ENCODE measurements at regions not wholly inside any gene's neighbourhood (a gene's known extent, or its start where the extent isn't known, plus 50 kb on each side); places are given as distances from the start of the nearest gene placed in this dataset.

- peaks cover 0 to 3% (median 0%) of the 10 kb centered on the region in 5 donors for H3K9me3 Mint-ChIP-seq
- H3K4me1 ChIP-seq (ENCODE audit: insufficient read depth, low read length): no peaks in the 10 kb centered on the region
- no peak overlapping the region for H3K27ac Mint-ChIP-seq
- H3K9me3 ChIP-seq (ENCODE audit: low read length): no peaks in the 10 kb centered on the region
- H3K36me3 ChIP-seq (ENCODE audit: insufficient read depth, low read length): no peaks in the 10 kb centered on the region
- no peak for DNase-seq
- H3K4me3 Mint-ChIP-seq: no peak overlapping the region
- no peak overlapping the region for H3K4me3 ChIP-seq (ENCODE audit: low read length)
- ChIA-PET CTCF (no interaction called here), POLR2A (no interaction called here)
- H3K27ac ChIP-seq (ENCODE audit: low read depth, low read length): no peak overlapping the region
- no peaks in the 10 kb centered on the region for H3K27me3 ChIP-seq (ENCODE audit: insufficient read depth, low read length, poor library complexity, severe bottlenecking)
- H3K36me3 Mint-ChIP-seq: peaks cover 0 to 5% (median 0%) of the 10 kb centered on the region in 3 donors
- peaks cover 7 to 15% of the 10 kb centered on the region in 2 donors for H3K27me3 Mint-ChIP-seq
- no peaks in the 10 kb centered on the region for H3K4me1 Mint-ChIP-seq
These were observed 322.7 kb downstream of the MSX2 start for GRCh38 chr5:175047048-175047447.

GRCh38 chr5:175045820-175046219 is 321.4 kb downstream of the MSX2 start:
- Mint-ChIP-seq H3K27ac (no peak overlapping the region), H3K4me3 (no peak overlapping the region), H3K4me1 (no peaks in the 10 kb centered on the region), H3K9me3 (peaks cover 0 to 3% (median 0%) of the 10 kb centered on the region in 5 donors), H3K27me3 (peaks cover 7 to 15% of the 10 kb centered on the region in 2 donors), H3K36me3 (peaks cover 0 to 2% (median 0%) of the 10 kb centered on the region in 3 donors)
- Histone ChIP-seq H3K9me3 (ENCODE audit: low read length) (no peaks in the 10 kb centered on the region), H3K4me1 (ENCODE audit: insufficient read depth, low read length) (no peaks in the 10 kb centered on the region), H3K27me3 (ENCODE audit: insufficient read depth, low read length, poor library complexity, severe bottlenecking) (no peaks in the 10 kb centered on the region), H3K4me3 (ENCODE audit: low read length) (no peak overlapping the region), H3K36me3 (ENCODE audit: insufficient read depth, low read length) (no peaks in the 10 kb centered on the region), H3K27ac (ENCODE audit: low read depth, low read length) (no peak overlapping the region)
- ChIA-PET CTCF (no interaction called here), POLR2A (no interaction called here)
- DNase-seq: no peak

GRCh38 chr5:175037820-175038219 is 313.4 kb downstream of the MSX2 start:
- Histone ChIP-seq H3K27me3 (ENCODE audit: insufficient read depth, low read length, poor library complexity, severe bottlenecking) (no peaks in the 10 kb centered on the region), H3K27ac (ENCODE audit: low read depth, low read length) (no peak overlapping the region), H3K36me3 (ENCODE audit: insufficient read depth, low read length) (no peaks in the 10 kb centered on the region), H3K9me3 (ENCODE audit: low read length) (no peaks in the 10 kb centered on the region), H3K4me3 (ENCODE audit: low read length) (no peak overlapping the region), H3K4me1 (ENCODE audit: insufficient read depth, low read length) (no peaks in the 10 kb centered on the region)
- Mint-ChIP-seq H3K4me1 (no peaks in the 10 kb centered on the region), H3K27me3 (peaks cover 0 to under 1% of the 10 kb centered on the region in 2 donors), H3K9me3 (peaks cover 0 to 3% (median 0%) of the 10 kb centered on the region in 5 donors), H3K36me3 (no peaks in the 10 kb centered on the region), H3K4me3 (no peak overlapping the region), H3K27ac (no peak overlapping the region)
- POLR2A ChIA-PET: no interaction called here
- DNase-seq: no peak
- CTCF ChIA-PET: no interaction called here

- ChIA-PET POLR2A (no interaction called here), CTCF (no interaction called here)
- Histone ChIP-seq H3K36me3 (ENCODE audit: insufficient read depth, low read length) (no peaks in the 10 kb centered on the region), H3K27me3 (ENCODE audit: insufficient read depth, low read length, poor library complexity, severe bottlenecking) (no peaks in the 10 kb centered on the region), H3K4me1 (ENCODE audit: insufficient read depth, low read length) (no peaks in the 10 kb centered on the region), H3K27ac (ENCODE audit: low read depth, low read length) (no peak overlapping the region), H3K9me3 (ENCODE audit: low read length) (no peaks in the 10 kb centered on the region), H3K4me3 (ENCODE audit: low read length) (no peak overlapping the region)
- peaks cover 0 to 2% (median 0%) of the 10 kb centered on the region in 3 donors for H3K36me3 Mint-ChIP-seq
- H3K27me3 Mint-ChIP-seq: peaks cover 3 to 7% of the 10 kb centered on the region in 2 donors
- peaks cover 0 to 2% (median 0%) of the 10 kb centered on the region in 5 donors for H3K9me3 Mint-ChIP-seq
- DNase-seq: no peak
- no peak overlapping the region for H3K4me3 Mint-ChIP-seq
- H3K27ac Mint-ChIP-seq: no peak overlapping the region
- H3K4me1 Mint-ChIP-seq: no peaks in the 10 kb centered on the region
These were observed 311.6 kb downstream of the MSX2 start for GRCh38 chr5:175035882-175036533.

- Mint-ChIP-seq H3K9me3 (peaks cover 0 to 2% (median 0%) of the 10 kb centered on the region in 5 donors), H3K4me1 (no peaks in the 10 kb centered on the region), H3K4me3 (no peak overlapping the region), H3K36me3 (peaks cover 0 to 2% (median 0%) of the 10 kb centered on the region in 3 donors), H3K27ac (no peak overlapping the region), H3K27me3 (peaks cover 6 to 7% of the 10 kb centered on the region in 2 donors)
- H3K36me3 ChIP-seq (ENCODE audit: insufficient read depth, low read length): no peaks in the 10 kb centered on the region
- ChIA-PET CTCF (no interaction called here), POLR2A (no interaction called here)
- H3K4me3 ChIP-seq (ENCODE audit: low read length): no peak overlapping the region
- no peak overlapping the region for H3K27ac ChIP-seq (ENCODE audit: low read depth, low read length)
- no peaks in the 10 kb centered on the region for H3K9me3 ChIP-seq (ENCODE audit: low read length)
- no peaks in the 10 kb centered on the region for H3K27me3 ChIP-seq (ENCODE audit: insufficient read depth, low read length, poor library complexity, severe bottlenecking)
- no peaks in the 10 kb centered on the region for H3K4me1 ChIP-seq (ENCODE audit: insufficient read depth, low read length)
- DNase-seq: no peak
These were observed 310.5 kb downstream of the MSX2 start for GRCh38 chr5:175034924-175035323.

DNA sequence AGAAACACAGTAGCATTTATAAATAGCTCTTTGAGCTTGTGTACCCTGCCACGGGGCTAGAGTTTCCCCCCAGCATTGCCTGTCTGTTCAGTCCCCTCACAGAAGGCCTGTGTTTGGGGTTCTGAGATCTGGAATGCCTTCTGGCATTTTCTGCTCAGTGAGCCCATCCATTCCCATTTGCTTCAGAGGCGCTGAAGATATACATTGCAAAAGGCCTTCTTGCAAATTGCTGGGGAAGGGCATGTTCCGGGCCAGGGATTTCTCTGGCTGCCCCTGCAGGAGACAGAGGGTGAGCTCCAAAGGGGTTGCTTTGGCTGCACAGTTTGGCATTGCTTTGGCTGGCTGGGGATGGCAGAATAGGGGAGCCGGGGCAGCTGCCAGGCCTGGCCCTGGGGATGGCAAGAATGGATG is 308.4 kb downstream of the MSX2 start:
- no peak for DNase-seq
- Histone ChIP-seq H3K9me3 (ENCODE audit: low read length) (no peaks in the 10 kb centered on the region), H3K27ac (ENCODE audit: low read depth, low read length) (no peak overlapping the region), H3K36me3 (ENCODE audit: insufficient read depth, low read length) (no peaks in the 10 kb centered on the region), H3K4me3 (ENCODE audit: low read length) (no peak overlapping the region), H3K4me1 (ENCODE audit: insufficient read depth, low read length) (no peaks in the 10 kb centered on the region), H3K27me3 (ENCODE audit: insufficient read depth, low read length, poor library complexity, severe bottlenecking) (no peaks in the 10 kb centered on the region)
- H3K36me3 Mint-ChIP-seq: peaks cover 0 to 2% (median 0%) of the 10 kb centered on the region in 3 donors
- H3K27ac Mint-ChIP-seq: no peak overlapping the region
- CTCF ChIA-PET: no interaction called here
- peaks cover 7% of the 10 kb centered on the region in 2 donors for H3K27me3 Mint-ChIP-seq
- peaks cover 0 to 6% (median 0%) of the 10 kb centered on the region in 5 donors for H3K9me3 Mint-ChIP-seq
- H3K4me3 Mint-ChIP-seq: no peak overlapping the region
- no peaks in the 10 kb centered on the region for H3K4me1 Mint-ChIP-seq
- POLR2A ChIA-PET: no interaction called here

DNA sequence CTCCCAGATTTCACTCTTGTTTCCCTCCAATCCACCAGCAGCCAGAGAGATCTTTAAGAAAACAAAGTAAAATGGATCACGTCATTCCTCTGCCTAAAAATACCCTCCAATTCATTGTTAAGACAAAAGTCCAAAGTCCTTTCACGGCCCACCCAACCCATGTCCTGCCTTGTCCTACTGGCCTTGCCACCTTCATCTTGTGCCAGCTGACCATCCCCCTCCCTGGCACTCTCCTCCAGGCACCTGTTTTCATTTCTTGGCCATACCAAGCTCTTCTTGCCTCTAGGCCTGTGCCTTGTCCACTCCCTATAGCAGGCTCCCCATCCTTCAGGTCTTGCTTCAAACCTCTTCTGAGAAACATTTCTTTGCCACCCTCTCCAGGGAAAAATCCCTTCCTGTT is 307.6 kb downstream of the MSX2 start:
- Histone ChIP-seq H3K27me3 (ENCODE audit: insufficient read depth, low read length, poor library complexity, severe bottlenecking) (no peaks in the 10 kb centered on the region), H3K36me3 (ENCODE audit: insufficient read depth, low read length) (no peaks in the 10 kb centered on the region), H3K27ac (ENCODE audit: low read depth, low read length) (no peak overlapping the region), H3K4me1 (ENCODE audit: insufficient read depth, low read length) (no peaks in the 10 kb centered on the region), H3K4me3 (ENCODE audit: low read length) (no peak overlapping the region), H3K9me3 (ENCODE audit: low read length) (no peaks in the 10 kb centered on the region)
- Mint-ChIP-seq H3K4me1 (no peaks in the 10 kb centered on the region), H3K4me3 (no peak overlapping the region), H3K27me3 (peaks cover 7% of the 10 kb centered on the region in 2 donors), H3K27ac (no peak overlapping the region), H3K36me3 (peaks cover 0 to 2% (median 0%) of the 10 kb centered on the region in 3 donors), H3K9me3 (peaks cover 0 to 6% (median 0%) of the 10 kb centered on the region in 5 donors)
- CTCF ChIA-PET: no interaction called here
- POLR2A ChIA-PET: no interaction called here
- no peak for DNase-seq

- H3K4me1 Mint-ChIP-seq: no peaks in the 10 kb centered on the region
- Histone ChIP-seq H3K9me3 (ENCODE audit: low read length) (no peaks in the 10 kb centered on the region), H3K36me3 (ENCODE audit: insufficient read depth, low read length) (no peaks in the 10 kb centered on the region), H3K27me3 (ENCODE audit: insufficient read depth, low read length, poor library complexity, severe bottlenecking) (no peaks in the 10 kb centered on the region), H3K4me3 (ENCODE audit: low read length) (no peak overlapping the region), H3K4me1 (ENCODE audit: insufficient read depth, low read length) (no peaks in the 10 kb centered on the region), H3K27ac (ENCODE audit: low read depth, low read length) (no peak overlapping the region)
- peaks cover 0 to 2% (median 0%) of the 10 kb centered on the region in 3 donors for H3K36me3 Mint-ChIP-seq
- H3K4me3 Mint-ChIP-seq: no peak overlapping the region
- H3K9me3 Mint-ChIP-seq: peaks cover 0 to 20% (median 3%) of the 10 kb centered on the region in 5 donors
- H3K27me3 Mint-ChIP-seq: peaks cover 7 to 9% of the 10 kb centered on the region in 2 donors
- no peak for DNase-seq
- no peak overlapping the region for H3K27ac Mint-ChIP-seq
- POLR2A ChIA-PET: no interaction called here
- CTCF ChIA-PET: no interaction called here
These were observed 303.0 kb downstream of the MSX2 start for GRCh38 chr5:175027390-175027789.
